HG02938 (cell line): ENCODE measurements at regions not wholly inside any gene's neighbourhood (a gene's known extent, or its start where the extent isn't known, plus 50 kb on each side); places are given as distances from the start of the nearest gene placed in this dataset.

Source experiments
- ATAC-seq: cut with Tn5 transposase; IDR thresholded peaks from one replicate; pipeline ENCODE4 v1.9.1; 2021; ENCODE audit warnings: mild to moderate bottlenecking, moderate library complexity; ENCODE audit not compliant: unreplicated experiment

GRCh38 chr13:64074971-64075474, 2659.4 kb upstream of the PCDH20 start:
- ATAC-seq = no peak

GRCh38 chr13:64073203-64073602, 2657.6 kb upstream of the PCDH20 start:
- no peak for ATAC-seq

- ATAC-seq = no peak
Observed at GRCh38 chr13:64071352-64071751, 2655.7 kb upstream of the PCDH20 start.

GRCh38 chr13:64069892-64070291, 2654.2 kb upstream of the PCDH20 start:
- ATAC-seq = no peak

GRCh38 chr13:64066711-64067110, 2651.1 kb upstream of the PCDH20 start:
- no peak for ATAC-seq

- no peak for ATAC-seq
Observed at GRCh38 chr13:64061649-64062048, 2646.0 kb upstream of the PCDH20 start.

- ATAC-seq = no peak
Observed at GRCh38 chr13:64057372-64058020, 2641.8 kb upstream of the PCDH20 start.

- ATAC-seq = no peak
Observed at GRCh38 chr13:64054321-64054720, 2638.7 kb upstream of the PCDH20 start.

GRCh38 chr13:64052521-64052920, 2636.9 kb upstream of the PCDH20 start:
- ATAC-seq = no peak

GRCh38 chr13:64051278-64051677, 2635.6 kb upstream of the PCDH20 start:
- no peak for ATAC-seq

- no peak for ATAC-seq
Observed at GRCh38 chr13:64041296-64041695, 2625.6 kb upstream of the PCDH20 start.

GRCh38 chr13:64033921-64034320, 2618.3 kb upstream of the PCDH20 start:
- no peak for ATAC-seq

- ATAC-seq = no peak
Observed at GRCh38 chr13:64029343-64030093, 2613.9 kb upstream of the PCDH20 start.

- no peak for ATAC-seq
Observed at GRCh38 chr13:64028551-64028950, 2612.9 kb upstream of the PCDH20 start.

GRCh38 chr13:64020126-64020525, 2604.5 kb upstream of the PCDH20 start:
- no peak for ATAC-seq

- ATAC-seq = no peak
Observed at GRCh38 chr13:64007339-64007738, 2591.7 kb upstream of the PCDH20 start.

GRCh38 chr13:64000321-64000720, 2584.7 kb upstream of the PCDH20 start:
- no peak for ATAC-seq

- ATAC-seq = no peak
Observed at GRCh38 chr13:63999614-64000305, 2584.1 kb upstream of the PCDH20 start.

GRCh38 chr13:63983366-63983765, 2567.7 kb upstream of the PCDH20 start:
- no peak for ATAC-seq

GRCh38 chr13:63979951-63980350, 2564.3 kb upstream of the PCDH20 start:
- ATAC-seq = no peak

- ATAC-seq = no peak
Observed at GRCh38 chr13:63972328-63972727, 2556.7 kb upstream of the PCDH20 start.

GRCh38 chr13:63954683-63955082, 2539.0 kb upstream of the PCDH20 start:
- ATAC-seq = no peak
